GM12892 (cell line): ENCODE measurements at regions not wholly inside any gene's neighbourhood (a gene's known extent, or its start where the extent isn't known, plus 50 kb on each side); places are given as distances from the start of the nearest gene placed in this dataset.

Source experiments
- POLR2A ChIP-seq: IDR thresholded peaks from 2 replicates; pipeline ENCODE4 v1.6.1; 2011; ENCODE audit warnings: low read depth, low read length, control low read depth
- POLR2AphosphoS5 ChIP-seq: IDR thresholded peaks from 2 replicates; pipeline ENCODE4 v1.6.1; 2011; ENCODE audit warnings: low read depth, low read length, control low read depth

- TF ChIP-seq POLR2A (no peak), POLR2AphosphoS5 (no peak)
These were observed 268.3 kb upstream of the ACTBL2 start for GRCh38 chr5:57750891-57751290.
